Upper lobe of left lung (tissue), 4 donors: ENCODE measurements at regions not wholly inside any gene's neighbourhood (a gene's known extent, or its start where the extent isn't known, plus 50 kb on each side); places are given as distances from the start of the nearest gene placed in this dataset.

ENCODE experiments used
- POLR2AphosphoS5 ChIP-seq, 2 donors: sonication (generic); formaldehyde crosslinking; IDR thresholded peaks; one replicate each; pipeline ENCODE4 v1.5.1; 2017; ENCODE audit warnings: antibody characterized with exemption in 2 of 2
- TF ChIP-seq, protein P1 (sequence below), 6 experiments: fragments of 450-650 bp in 4 of 6; fragments of 200-600 bp in 2 of 6; sonication (generic) in 2 of 6; IDR thresholded peaks; one replicate each; pipeline ENCODE4 v1.5.1; 2016 to 2019; ENCODE audit warnings: antibody characterized with exemption in 6 of 6

DNA sequence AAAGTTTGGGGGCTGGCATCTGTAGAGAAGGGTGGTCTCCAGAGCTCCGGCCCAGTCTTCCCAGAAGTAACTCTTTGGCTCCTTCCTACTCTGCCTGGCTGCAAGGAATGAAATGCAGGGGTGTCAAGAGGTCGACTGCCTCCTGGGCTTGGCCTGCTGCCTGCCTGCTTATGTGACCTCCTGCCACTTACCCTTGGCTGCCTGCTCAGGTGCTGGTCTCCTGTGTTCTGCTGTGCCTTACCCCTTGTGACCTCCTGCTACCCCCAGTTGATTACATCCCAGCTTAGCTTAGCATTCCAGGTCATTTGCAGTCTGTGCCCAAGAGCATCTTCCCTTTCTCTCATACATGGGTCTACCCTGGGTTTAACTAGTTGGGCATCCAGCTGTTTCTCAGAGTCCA lies 180.2 kb downstream of the PTPN20 start:
- no peak for TF ChIP-seq POLR2AphosphoS5 (IDR thresholded peaks at IDR 0.05)
- TF ChIP-seq, protein P1, sequence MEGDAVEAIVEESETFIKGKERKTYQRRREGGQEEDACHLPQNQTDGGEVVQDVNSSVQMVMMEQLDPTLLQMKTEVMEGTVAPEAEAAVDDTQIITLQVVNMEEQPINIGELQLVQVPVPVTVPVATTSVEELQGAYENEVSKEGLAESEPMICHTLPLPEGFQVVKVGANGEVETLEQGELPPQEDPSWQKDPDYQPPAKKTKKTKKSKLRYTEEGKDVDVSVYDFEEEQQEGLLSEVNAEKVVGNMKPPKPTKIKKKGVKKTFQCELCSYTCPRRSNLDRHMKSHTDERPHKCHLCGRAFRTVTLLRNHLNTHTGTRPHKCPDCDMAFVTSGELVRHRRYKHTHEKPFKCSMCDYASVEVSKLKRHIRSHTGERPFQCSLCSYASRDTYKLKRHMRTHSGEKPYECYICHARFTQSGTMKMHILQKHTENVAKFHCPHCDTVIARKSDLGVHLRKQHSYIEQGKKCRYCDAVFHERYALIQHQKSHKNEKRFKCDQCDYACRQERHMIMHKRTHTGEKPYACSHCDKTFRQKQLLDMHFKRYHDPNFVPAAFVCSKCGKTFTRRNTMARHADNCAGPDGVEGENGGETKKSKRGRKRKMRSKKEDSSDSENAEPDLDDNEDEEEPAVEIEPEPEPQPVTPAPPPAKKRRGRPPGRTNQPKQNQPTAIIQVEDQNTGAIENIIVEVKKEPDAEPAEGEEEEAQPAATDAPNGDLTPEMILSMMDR (IDR thresholded peaks at IDR 0.05), result no peak
